Liver (tissue), 8 donors: ENCODE measurements at regions not wholly inside any gene's neighbourhood (a gene's known extent, or its start where the extent isn't known, plus 50 kb on each side); places are given as distances from the start of the nearest gene placed in this dataset.

Source experiments
- DNase-seq: peaks from one replicate; pipeline ENCODE4 v3.0.0-alpha.2; 2017; ENCODE audit warnings: low spot score
- H3K27ac ChIP-seq, 2 donors: one replicate each; pipeline ENCODE4 v1.7.0; 2013; ENCODE audit warnings: inconsistent platforms in 2 of 2, low read length in 2 of 2, control low read depth in 1 of 2, low read depth in 1 of 2, mild to moderate bottlenecking in 1 of 2
- H3K27me3 ChIP-seq, 4 donors: one replicate each; pipeline versions ENCODE4 v1.6.1 to v1.7.0; 2013; ENCODE audit warnings: low read length in 3 of 4, inconsistent platforms in 1 of 4, mild to moderate bottlenecking in 1 of 4, moderate library complexity in 1 of 4; ENCODE audit not compliant: control insufficient read depth in 4 of 4, insufficient read depth in 4 of 4
- H3K36me3 ChIP-seq, 4 donors: one replicate each; pipeline versions ENCODE4 v1.6.1 to v1.7.0; 2013; ENCODE audit warnings: low read length in 3 of 4, mild to moderate bottlenecking in 3 of 4, low read depth in 1 of 4, moderate library complexity in 1 of 4; ENCODE audit not compliant: control insufficient read depth in 4 of 4, insufficient read depth in 3 of 4
- H3K4me1 ChIP-seq, 4 donors: one replicate each; pipeline versions ENCODE4 v1.6.1 to v1.7.0; 2013; ENCODE audit warnings: low read length in 3 of 4, mild to moderate bottlenecking in 3 of 4, moderate library complexity in 1 of 4; ENCODE audit not compliant: control insufficient read depth in 4 of 4, insufficient read depth in 4 of 4
- H3K4me3 ChIP-seq, 3 donors: one replicate each; pipeline versions ENCODE4 v1.6.1 to v1.7.0; 2013; ENCODE audit warnings: low read length in 3 of 3, control low read depth in 1 of 3, low read depth in 1 of 3, mild to moderate bottlenecking in 1 of 3
- H3K9ac ChIP-seq, 2 donors: one replicate each; pipeline ENCODE4 v1.7.0; 2013; ENCODE audit warnings: low read length in 2 of 2, mild to moderate bottlenecking in 2 of 2, moderate library complexity in 2 of 2, control low read depth in 1 of 2, low read depth in 1 of 2
- H3K9me3 ChIP-seq, 4 donors: one replicate each; pipeline versions ENCODE4 v1.6.1 to v1.7.0; 2013; ENCODE audit warnings: low read length in 3 of 4; ENCODE audit not compliant: control insufficient read depth in 4 of 4
- EGR1 ChIP-seq, 2 donors: IDR thresholded peaks; 2 replicates each; pipeline ENCODE4 v1.6.1; 2016 to 2018; ENCODE audit warnings: antibody characterized with exemption in 2 of 2, low read depth in 2 of 2
- FOXA1 ChIP-seq: IDR thresholded peaks from 2 replicates; pipeline ENCODE4 v1.6.1; 2016; ENCODE audit warnings: antibody characterized with exemption
- FOXA2 ChIP-seq: IDR thresholded peaks from 2 replicates; pipeline ENCODE4 v1.6.1; 2016; ENCODE audit warnings: antibody characterized with exemption
- GABPA ChIP-seq, 2 donors: IDR thresholded peaks in 1 of 2; conservative IDR thresholded peaks in 1 of 2; 2 replicates each; pipeline ENCODE4 v1.6.1; 2016; ENCODE audit warnings: antibody characterized with exemption in 2 of 2, mild to moderate bottlenecking in 1 of 2, moderate library complexity in 1 of 2
- HNF4G ChIP-seq: IDR thresholded peaks from 2 replicates; pipeline ENCODE4 v1.6.1; 2016; ENCODE audit warnings: antibody characterized with exemption
- JUND ChIP-seq, 2 donors: IDR thresholded peaks; 2 replicates each; pipeline ENCODE4 v1.6.1; 2016; ENCODE audit warnings: antibody characterized with exemption in 2 of 2
- NR2F2 ChIP-seq: IDR thresholded peaks from 2 replicates; pipeline ENCODE4 v1.6.1; 2016; ENCODE audit warnings: antibody characterized with exemption
- RAD21 ChIP-seq, 2 donors: IDR thresholded peaks; 2 replicates each; pipeline ENCODE4 v1.6.1; 2016; ENCODE audit warnings: antibody characterized with exemption in 2 of 2, mild to moderate bottlenecking in 2 of 2
- RXRA ChIP-seq, 2 donors: IDR thresholded peaks; 2 replicates each; pipeline ENCODE4 v1.6.1; 2017 to 2018; ENCODE audit warnings: antibody characterized with exemption in 2 of 2, mild to moderate bottlenecking in 1 of 2
- TAF1 ChIP-seq: conservative IDR thresholded peaks from 2 replicates; pipeline ENCODE4 v1.6.1; 2016; ENCODE audit warnings: antibody characterized with exemption, mild to moderate bottlenecking
- YY1 ChIP-seq: IDR thresholded peaks from 2 replicates; pipeline ENCODE4 v1.6.1; 2016; ENCODE audit warnings: antibody characterized with exemption, mild to moderate bottlenecking
- WGBS: extraction: QIAGEN DNeasy Blood & Tissue Kit; methylation state at CpG from one replicate; pipeline ENCODE4 v1.1.7; 2013; 5-methylcytosine and 5-hydroxymethylcytosine counted together
- TF ChIP-seq, protein P1 (sequence below): IDR thresholded peaks from 2 replicates; pipeline ENCODE4 v1.6.1; 2016; ENCODE audit warnings: antibody characterized with exemption
- TF ChIP-seq, protein P2 (sequence below): IDR thresholded peaks from 2 replicates; pipeline ENCODE4 v1.6.1; 2016; ENCODE audit warnings: antibody characterized with exemption
- TF ChIP-seq, protein P3 (sequence below): fragments of 150-350 bp; IDR thresholded peaks from 2 replicates; pipeline ENCODE4 v1.5.1; 2017; ENCODE audit warnings: improper control_type of control experiment, low read depth, low read length; ENCODE audit not compliant: missing input control
- TF ChIP-seq, protein P4 (sequence below): IDR thresholded peaks from 2 replicates; pipeline ENCODE4 v1.6.1; 2016; ENCODE audit warnings: antibody characterized with exemption, mild to moderate bottlenecking
- TF ChIP-seq, protein P5 (sequence below): IDR thresholded peaks from 2 replicates; pipeline ENCODE4 v1.6.1; 2016; ENCODE audit warnings: antibody characterized with exemption
- donor health status: healthy.
- donor health status: healthy.
- donor health status: healthy.
- donor health status: healthy.
- donor health status: healthy.

DNA sequence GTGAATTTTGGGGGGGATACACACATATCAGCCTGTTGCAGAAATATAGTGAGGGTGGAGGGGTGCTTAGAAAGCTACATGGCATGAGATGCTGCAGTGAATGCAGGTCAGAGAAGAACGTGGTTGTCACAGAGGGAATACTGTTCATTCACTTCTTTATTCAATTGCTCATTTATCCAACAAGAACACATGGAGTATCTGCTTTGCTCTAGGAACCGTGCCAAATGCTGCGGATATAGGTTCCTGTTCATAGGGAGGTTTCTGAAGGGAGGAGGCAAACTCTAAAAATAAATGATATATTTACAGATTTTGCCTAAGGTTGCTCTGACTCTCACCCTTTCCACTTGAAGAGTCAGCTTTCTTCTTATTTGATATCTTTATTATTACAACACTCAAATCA lies 444.3 kb upstream of the CLINT1 start:
- Histone ChIP-seq H3K9ac (no peak overlapping the region), H3K4me3 (no peak overlapping the region), H3K27me3 (no peaks in the 10 kb centered on the region), H3K36me3 (no peaks in the 10 kb centered on the region), H3K9me3 (no peaks in the 10 kb centered on the region), H3K4me1 (no peaks in the 10 kb centered on the region), H3K27ac (no peak overlapping the region)
- 67% methylated on average over 3 of the region's 3 CpGs for WGBS
- DNase-seq: no peak
- TF ChIP-seq RXRA (IDR thresholded peaks at IDR 0.05) (no peak), GABPA (IDR thresholded peaks at IDR 0.05 in 1 of 2, conservative IDR thresholded peaks at IDR 0.05 in 1 of 2) (no peak), EGR1 (IDR thresholded peaks at IDR 0.05; ENCODE audit: low read depth in 2 of 2) (no peak)

DNA sequence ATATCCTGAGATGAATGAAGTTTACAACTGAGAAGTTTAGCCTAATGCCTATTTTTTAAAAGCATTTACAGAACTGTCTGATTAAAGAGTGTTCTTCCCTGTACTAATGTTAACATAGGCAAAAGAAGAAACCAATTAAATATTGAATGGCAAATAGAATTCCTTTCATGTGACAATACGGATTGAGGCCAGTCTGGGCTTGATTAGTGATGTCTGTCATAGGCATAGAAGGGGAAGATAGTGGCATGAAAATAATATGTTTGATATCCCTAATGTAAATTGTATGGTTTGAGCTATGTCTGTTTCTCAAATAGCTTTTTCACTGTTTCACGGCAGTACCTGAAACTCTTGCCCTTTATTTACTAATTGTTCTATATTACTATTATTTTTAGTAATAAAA lies 443.1 kb upstream of the CLINT1 start:
- Histone ChIP-seq H3K9ac (no peak overlapping the region), H3K27ac (no peak overlapping the region), H3K9me3 (no peaks in the 10 kb centered on the region), H3K4me1 (no peaks in the 10 kb centered on the region), H3K36me3 (no peaks in the 10 kb centered on the region), H3K27me3 (no peaks in the 10 kb centered on the region), H3K4me3 (no peak overlapping the region)
- DNase-seq: no peak
- TF ChIP-seq, protein P1, sequence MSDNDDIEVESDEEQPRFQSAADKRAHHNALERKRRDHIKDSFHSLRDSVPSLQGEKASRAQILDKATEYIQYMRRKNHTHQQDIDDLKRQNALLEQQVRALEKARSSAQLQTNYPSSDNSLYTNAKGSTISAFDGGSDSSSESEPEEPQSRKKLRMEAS: no peak
- TF ChIP-seq RXRA (IDR thresholded peaks at IDR 0.05) (no peak), FOXA2 (no peak), JUND (IDR thresholded peaks at IDR 0.05) (no peak), HNF4G (no peak), TAF1 (no peak), RAD21 (IDR thresholded peaks at IDR 0.05) (no peak), EGR1 (IDR thresholded peaks at IDR 0.05; ENCODE audit: low read depth in 2 of 2) (no peak), YY1 (no peak), NR2F2 (no peak), FOXA1 (no peak)
- TF ChIP-seq, protein P2, sequence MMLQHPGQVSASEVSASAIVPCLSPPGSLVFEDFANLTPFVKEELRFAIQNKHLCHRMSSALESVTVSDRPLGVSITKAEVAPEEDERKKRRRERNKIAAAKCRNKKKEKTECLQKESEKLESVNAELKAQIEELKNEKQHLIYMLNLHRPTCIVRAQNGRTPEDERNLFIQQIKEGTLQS: no peak
- TF ChIP-seq, protein P3, sequence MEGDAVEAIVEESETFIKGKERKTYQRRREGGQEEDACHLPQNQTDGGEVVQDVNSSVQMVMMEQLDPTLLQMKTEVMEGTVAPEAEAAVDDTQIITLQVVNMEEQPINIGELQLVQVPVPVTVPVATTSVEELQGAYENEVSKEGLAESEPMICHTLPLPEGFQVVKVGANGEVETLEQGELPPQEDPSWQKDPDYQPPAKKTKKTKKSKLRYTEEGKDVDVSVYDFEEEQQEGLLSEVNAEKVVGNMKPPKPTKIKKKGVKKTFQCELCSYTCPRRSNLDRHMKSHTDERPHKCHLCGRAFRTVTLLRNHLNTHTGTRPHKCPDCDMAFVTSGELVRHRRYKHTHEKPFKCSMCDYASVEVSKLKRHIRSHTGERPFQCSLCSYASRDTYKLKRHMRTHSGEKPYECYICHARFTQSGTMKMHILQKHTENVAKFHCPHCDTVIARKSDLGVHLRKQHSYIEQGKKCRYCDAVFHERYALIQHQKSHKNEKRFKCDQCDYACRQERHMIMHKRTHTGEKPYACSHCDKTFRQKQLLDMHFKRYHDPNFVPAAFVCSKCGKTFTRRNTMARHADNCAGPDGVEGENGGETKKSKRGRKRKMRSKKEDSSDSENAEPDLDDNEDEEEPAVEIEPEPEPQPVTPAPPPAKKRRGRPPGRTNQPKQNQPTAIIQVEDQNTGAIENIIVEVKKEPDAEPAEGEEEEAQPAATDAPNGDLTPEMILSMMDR: no peak
- TF ChIP-seq, protein P4, sequence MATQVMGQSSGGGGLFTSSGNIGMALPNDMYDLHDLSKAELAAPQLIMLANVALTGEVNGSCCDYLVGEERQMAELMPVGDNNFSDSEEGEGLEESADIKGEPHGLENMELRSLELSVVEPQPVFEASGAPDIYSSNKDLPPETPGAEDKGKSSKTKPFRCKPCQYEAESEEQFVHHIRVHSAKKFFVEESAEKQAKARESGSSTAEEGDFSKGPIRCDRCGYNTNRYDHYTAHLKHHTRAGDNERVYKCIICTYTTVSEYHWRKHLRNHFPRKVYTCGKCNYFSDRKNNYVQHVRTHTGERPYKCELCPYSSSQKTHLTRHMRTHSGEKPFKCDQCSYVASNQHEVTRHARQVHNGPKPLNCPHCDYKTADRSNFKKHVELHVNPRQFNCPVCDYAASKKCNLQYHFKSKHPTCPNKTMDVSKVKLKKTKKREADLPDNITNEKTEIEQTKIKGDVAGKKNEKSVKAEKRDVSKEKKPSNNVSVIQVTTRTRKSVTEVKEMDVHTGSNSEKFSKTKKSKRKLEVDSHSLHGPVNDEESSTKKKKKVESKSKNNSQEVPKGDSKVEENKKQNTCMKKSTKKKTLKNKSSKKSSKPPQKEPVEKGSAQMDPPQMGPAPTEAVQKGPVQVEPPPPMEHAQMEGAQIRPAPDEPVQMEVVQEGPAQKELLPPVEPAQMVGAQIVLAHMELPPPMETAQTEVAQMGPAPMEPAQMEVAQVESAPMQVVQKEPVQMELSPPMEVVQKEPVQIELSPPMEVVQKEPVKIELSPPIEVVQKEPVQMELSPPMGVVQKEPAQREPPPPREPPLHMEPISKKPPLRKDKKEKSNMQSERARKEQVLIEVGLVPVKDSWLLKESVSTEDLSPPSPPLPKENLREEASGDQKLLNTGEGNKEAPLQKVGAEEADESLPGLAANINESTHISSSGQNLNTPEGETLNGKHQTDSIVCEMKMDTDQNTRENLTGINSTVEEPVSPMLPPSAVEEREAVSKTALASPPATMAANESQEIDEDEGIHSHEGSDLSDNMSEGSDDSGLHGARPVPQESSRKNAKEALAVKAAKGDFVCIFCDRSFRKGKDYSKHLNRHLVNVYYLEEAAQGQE: no peak
- TF ChIP-seq, protein P5, sequence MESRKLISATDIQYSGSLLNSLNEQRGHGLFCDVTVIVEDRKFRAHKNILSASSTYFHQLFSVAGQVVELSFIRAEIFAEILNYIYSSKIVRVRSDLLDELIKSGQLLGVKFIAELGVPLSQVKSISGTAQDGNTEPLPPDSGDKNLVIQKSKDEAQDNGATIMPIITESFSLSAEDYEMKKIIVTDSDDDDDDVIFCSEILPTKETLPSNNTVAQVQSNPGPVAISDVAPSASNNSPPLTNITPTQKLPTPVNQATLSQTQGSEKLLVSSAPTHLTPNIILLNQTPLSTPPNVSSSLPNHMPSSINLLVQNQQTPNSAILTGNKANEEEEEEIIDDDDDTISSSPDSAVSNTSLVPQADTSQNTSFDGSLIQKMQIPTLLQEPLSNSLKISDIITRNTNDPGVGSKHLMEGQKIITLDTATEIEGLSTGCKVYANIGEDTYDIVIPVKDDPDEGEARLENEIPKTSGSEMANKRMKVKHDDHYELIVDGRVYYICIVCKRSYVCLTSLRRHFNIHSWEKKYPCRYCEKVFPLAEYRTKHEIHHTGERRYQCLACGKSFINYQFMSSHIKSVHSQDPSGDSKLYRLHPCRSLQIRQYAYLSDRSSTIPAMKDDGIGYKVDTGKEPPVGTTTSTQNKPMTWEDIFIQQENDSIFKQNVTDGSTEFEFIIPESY: no peak
- 93% methylated on average over 2 of the region's 2 CpGs for WGBS
